HG03469 (cell line): ENCODE measurements at regions not wholly inside any gene's neighbourhood (a gene's known extent, or its start where the extent isn't known, plus 50 kb on each side); places are given as distances from the start of the nearest gene placed in this dataset.

ENCODE experiments used
- ATAC-seq: cut with Tn5 transposase; IDR thresholded peaks from one replicate; pipeline ENCODE4 v1.9.1; 2021; ENCODE audit warnings: mild to moderate bottlenecking, moderate library complexity, moderate number of reproducible peaks; ENCODE audit not compliant: unreplicated experiment

GRCh38 chr1:186736971-186737685, 56.9 kb upstream of the PTGS2 start:
- ATAC-seq: no peak

GRCh38 chr1:186735463-186735862, 55.2 kb upstream of the PTGS2 start:
- no peak for ATAC-seq

DNA sequence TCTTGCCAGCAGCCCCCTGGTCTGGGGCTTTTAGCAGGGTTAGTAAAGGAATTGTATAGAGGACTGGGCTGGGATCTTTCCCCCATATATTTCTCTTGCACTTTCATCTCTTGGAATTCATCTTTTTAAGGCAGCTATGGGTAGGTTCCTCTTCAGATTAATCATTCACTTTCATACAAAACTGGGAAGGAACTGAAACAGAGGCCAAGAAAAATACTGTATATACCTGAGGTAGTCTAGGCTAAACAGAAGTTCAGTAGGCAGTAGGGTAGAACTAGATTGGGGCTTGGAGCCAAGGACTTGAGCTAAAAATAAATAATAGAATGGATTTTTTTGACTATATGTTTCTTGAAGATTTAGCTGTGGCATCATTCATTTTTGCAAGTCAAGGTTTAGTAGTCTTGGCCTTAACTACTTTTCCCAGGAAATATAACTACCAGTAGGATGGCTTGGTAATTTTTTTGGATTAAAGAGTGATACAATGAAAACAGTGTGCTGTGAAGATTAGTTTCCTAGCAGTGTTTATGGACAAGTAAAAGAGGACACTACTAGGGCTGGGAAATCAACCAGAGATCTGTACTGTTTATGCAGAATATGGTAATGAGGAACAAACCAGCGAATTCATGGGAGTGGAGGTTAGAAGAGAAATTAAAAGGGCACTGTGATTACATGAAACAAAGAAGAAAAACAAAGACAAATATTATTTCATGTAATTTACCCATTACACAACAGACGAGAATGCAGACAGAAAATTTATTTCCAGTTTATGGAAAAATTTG, 50.9 kb upstream of the PTGS2 start:
- peak; percentile 40 for ATAC-seq
